GM10266 (cell line): ENCODE measurements at regions not wholly inside any gene's neighbourhood (a gene's known extent, or its start where the extent isn't known, plus 50 kb on each side); places are given as distances from the start of the nearest gene placed in this dataset.

ENCODE experiments used
- DNase-seq: peaks from one replicate; pipeline ENCODE4 v3.0.0; 2012; ENCODE audit errors: extremely low spot score
- TF ChIP-seq, protein P1 (sequence below): IDR thresholded peaks from 2 replicates; pipeline ENCODE4 v1.5.1; 2012; ENCODE audit warnings: mild to moderate bottlenecking, low read depth; ENCODE audit not compliant: control insufficient read depth, insufficient read depth; ENCODE audit errors: missing control alignments

DNA sequence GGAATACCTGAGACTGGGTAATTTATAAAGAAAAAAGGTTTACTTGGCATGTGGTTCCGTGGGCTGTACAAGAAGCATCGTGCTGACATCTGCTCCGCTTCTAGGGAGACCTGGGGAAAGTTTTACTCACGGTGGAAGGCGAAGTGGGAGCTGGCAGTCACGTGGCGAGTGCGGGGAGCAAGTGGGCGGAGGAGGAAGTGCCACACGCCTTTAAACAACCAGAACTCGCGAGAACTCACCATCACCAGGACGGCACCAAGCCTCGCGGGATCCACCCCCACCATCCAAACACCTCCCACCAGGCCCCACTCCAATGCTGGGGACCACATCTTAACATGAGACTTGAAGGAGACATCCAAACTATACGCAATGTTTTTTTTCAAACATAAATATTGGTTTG lies 406.2 kb upstream of the IRX4 start:
- no peak for DNase-seq

DNA sequence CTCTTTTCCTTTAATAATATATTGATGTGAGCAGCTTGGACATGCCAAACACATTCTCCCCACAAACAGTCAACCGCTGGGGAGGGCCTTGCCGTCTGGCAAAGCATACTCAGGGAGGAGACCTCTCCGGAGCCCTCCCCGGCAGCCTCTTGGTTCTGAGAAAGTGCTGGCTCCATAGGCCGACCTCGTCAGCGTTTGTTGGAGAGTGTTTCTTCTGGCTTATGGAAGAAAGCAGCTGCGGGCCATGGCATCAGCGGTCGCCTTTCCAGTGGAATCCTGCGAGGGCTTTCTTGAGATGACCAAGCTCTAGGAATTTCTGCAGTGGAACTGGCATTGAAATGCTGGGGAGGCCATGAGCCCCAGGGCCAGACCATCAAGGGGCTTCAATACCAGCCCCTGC lies 405.7 kb upstream of the IRX4 start:
- TF ChIP-seq, protein P1, sequence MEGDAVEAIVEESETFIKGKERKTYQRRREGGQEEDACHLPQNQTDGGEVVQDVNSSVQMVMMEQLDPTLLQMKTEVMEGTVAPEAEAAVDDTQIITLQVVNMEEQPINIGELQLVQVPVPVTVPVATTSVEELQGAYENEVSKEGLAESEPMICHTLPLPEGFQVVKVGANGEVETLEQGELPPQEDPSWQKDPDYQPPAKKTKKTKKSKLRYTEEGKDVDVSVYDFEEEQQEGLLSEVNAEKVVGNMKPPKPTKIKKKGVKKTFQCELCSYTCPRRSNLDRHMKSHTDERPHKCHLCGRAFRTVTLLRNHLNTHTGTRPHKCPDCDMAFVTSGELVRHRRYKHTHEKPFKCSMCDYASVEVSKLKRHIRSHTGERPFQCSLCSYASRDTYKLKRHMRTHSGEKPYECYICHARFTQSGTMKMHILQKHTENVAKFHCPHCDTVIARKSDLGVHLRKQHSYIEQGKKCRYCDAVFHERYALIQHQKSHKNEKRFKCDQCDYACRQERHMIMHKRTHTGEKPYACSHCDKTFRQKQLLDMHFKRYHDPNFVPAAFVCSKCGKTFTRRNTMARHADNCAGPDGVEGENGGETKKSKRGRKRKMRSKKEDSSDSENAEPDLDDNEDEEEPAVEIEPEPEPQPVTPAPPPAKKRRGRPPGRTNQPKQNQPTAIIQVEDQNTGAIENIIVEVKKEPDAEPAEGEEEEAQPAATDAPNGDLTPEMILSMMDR: no peak
- DNase-seq: no peak

More for the DNA sequence above, 406.2 kb upstream of the IRX4 start:
- TF ChIP-seq, protein P1: no peak

DNA sequence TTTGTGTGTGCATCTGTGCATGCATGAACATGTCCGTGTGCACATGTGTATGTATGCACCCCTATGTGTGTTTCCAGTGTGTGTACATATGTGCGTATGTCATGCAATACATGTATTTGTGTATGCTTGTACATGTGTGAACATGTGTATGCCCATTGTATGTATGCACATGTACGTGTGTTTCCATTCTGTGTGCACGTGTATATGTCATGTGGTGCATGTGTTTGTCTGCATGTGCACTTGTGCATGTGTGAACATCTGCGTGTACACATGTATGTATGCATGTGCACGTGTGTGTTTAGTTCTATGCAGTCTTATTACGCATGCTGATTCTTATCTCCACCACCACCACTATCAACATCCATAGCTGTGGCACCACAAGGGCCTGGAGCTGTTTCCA lies 403.5 kb upstream of the IRX4 start:
- TF ChIP-seq, protein P1: no peak
- no peak for DNase-seq

DNA sequence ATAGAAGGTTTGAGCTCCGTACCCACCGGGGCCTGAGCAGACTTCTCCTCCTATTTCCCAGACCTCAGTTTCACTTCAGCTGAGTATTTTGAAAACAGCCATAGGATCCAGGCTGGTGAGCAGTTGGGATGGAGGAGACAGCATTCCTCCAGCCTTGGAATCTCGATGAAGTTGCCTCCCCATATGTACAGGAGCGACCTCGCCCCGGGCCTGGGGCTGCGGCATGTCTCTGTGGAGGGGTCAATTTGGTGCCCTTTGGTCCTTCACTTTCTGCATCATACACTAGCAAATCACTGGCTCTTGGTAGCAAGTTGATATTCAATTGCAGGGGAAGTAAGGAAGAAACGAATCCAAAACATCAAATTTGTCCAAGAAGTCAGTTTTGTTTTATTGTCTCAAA lies 402.0 kb upstream of the IRX4 start:
- no peak for DNase-seq
- TF ChIP-seq, protein P1: no peak

DNA sequence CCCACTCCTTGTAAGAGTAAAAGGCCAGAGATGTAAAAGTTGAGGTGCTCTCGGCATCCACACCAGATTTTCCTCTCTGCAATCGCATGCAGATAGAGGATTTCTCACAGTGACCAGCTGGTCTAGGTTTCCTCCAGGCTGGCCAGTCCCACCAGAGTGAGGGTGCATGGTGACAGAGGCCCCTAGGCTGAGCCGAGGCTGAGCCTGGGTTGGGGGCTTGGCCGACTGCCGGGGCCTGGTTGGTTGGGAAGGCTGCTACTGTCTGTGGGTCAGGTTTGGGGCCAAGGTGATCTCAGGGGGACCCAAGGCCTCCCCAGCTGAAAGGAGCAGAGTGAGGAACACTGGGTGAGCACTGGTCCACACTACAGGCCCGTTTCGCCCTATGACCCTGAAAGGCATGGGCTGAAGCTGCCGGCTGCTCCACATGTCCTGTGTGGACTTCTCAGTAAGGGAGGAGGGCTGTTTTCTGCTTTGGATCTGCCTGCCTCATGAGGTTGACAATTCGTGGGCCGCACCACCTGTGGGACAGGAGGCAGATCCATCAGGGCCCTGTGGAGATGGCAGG lies 400.8 kb upstream of the IRX4 start:
- DNase-seq: no peak
- TF ChIP-seq, protein P1: no peak

DNA sequence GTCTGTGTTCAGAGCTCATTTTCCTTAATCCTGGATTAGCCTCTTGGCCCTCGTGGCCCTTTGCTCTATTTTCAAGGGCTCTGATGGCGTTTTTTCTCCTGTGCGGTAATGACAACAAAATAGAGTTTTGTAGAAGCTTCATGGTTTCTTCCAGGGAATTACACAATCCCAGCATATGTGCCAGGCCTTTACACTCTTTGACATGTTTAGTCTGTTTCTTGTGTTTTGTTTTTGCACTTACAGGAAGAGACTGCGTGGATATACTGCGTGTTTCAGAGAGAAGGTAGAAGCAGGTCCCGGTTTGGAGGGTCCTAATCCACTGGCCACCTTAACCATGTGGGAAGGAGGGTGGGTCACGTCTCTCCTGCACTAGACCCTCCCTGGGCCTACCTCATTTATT lies 400.2 kb upstream of the IRX4 start:
- TF ChIP-seq, protein P1: no peak
- DNase-seq: no peak

DNA sequence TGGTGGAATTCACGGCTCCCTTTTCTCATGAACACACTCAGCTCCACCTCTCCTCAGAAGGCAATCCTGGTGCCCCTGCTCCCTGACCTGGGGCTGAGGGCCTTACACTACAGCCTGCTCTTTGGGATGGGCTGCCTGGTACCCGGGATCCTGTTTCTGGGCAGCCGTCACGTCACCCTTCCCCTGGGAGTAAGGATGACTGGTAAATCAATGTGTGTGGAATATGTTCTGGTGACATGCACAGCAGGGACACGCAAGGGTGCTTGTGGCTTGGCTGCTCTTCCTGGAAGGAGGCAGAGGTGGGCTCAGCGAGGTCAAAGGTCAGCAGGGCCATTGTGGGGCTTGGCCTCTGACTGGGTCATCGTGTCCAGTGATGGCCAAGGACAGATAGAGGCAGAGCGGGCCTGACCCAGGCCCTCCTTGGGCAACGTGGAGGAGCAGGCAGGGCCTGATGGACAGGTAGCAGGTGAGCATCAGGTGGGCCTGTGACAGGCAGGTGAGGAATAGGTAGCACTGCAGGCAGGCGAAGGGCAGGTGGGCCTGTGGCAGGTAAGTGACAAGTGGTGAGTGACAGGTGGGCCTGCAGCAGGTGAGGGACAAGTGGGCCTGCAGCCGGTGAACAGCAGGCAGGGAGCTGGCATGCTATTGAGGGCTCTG lies 399.4 kb upstream of the IRX4 start:
- TF ChIP-seq, protein P1: no peak
- no peak for DNase-seq
